ENCODE measurements at regions not wholly inside any gene's neighbourhood (a gene's known extent, or its start where the extent isn't known, plus 50 kb on each side); places are given as distances from the start of the nearest gene placed in this dataset.
"Not testable (repeated sequence)": the region's sequence is repeated elsewhere in the genome, so short reads cannot be mapped to it uniquely, and the experiment has no call there.

DNA sequence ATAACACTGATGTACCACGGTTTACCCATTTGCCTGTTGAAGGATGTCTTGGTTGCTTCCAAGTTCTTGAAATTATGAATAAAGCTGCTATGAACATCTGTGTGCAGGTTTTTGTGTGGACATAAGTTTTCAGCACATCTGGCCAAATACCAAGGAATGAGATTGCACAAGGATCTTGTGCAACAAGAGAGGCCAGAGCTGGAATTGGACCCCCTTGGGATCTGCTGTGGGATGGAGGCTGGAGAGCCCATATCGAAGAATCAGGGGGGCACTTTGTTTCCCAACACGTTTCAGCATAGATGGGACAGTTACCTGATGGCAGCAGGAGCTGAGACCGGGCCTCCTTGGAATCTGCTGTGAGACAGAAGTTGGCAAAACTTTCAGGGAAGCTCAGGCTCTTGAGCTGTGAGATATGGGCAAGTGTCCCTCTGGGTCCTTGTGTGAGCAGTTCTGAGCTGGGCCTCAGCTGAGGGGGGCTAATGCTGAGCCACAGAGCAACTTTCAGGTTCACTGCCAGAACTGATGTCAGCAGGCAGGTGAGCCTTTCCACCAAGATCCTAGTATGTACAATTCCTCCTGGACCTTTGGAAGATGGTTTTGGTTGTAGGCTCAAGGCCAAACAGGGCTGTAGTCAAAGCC lies 115.2 kb upstream of the RAB18 start:
- no peak for DNase-seq

DNA sequence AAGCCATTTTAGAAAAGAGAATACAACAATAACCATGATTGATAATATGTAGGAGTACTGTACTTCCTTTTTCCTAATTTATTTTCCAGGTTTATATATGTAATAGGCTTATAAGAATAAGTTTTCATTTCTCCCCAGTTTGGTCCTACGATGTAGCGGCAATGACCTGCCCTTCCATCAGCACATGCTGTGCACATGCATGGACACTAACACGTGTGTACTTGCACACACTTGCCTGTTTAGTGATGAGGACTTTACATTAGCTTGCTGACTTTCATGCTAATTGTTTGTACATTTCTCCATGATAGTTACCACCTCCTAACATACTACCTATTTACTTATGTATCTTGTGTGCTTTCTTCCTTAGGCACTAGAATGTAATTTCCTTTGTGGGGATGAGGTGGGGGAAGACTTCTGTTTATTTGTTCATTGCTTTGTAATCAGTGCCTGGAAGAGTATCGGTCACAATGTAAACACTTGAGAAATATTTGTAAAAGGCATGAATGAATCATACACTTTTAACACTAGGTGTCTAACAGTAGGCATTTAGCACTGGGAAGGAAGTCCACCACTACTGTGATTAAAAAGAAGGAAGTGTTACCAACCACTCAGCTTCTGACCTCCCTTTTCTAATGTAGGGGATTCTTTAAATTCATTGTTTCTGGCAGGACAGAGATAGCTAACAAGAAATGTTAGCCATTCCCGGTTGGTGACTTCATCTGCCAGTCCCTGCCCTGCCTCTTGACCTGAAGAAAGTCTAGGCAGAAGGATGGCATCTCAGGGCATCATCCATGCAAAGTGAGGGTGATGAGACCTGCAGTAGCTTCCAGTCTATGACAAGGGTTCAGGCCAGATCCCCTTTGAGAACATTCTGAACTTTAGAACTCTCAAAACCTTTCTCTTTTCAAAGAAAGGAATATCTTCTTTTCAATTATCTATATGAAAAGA lies 120.2 kb upstream of the RAB18 start:
- no peak for DNase-seq

DNA sequence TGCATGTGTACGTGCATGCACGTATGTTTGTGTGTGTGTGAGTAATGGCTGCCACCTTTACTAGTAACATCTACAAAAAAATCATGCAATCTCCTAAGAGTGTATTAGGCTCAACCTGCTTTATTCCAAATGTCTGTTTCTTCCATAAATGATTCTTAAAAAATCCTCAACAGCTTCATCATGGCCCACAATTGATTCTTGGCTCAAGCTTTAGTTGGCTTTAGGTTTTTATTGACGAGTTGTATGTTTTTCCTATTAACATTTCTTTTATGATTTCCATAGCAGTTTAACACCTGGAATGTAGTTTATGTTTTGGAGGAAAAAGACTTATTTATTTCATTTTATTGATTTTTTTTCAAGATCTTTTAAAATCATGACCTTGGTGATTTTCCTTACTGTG lies 121.9 kb upstream of the RAB18 start:
- no peak for DNase-seq

DNA sequence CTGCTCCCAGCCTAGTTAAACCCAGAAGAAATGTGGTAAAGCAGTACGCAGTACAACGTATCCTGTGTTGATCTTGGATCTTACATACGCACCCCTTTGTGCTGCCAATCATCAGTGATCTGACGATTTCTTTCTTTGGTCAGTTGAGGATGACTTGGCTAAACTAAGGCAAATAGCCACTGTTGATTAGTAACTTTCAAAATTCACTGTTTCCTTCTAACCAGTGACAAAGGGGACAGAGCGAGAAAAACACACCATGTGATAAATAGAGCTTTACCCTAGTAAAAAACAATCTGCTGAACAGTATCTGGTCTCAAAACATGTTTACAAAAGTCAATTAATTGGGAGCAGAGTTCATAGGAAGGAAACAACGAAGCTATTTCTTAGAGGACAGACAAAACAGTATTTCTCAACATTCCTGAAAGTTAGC lies 123.2 kb upstream of the RAB18 start:
- no peak for DNase-seq

DNA sequence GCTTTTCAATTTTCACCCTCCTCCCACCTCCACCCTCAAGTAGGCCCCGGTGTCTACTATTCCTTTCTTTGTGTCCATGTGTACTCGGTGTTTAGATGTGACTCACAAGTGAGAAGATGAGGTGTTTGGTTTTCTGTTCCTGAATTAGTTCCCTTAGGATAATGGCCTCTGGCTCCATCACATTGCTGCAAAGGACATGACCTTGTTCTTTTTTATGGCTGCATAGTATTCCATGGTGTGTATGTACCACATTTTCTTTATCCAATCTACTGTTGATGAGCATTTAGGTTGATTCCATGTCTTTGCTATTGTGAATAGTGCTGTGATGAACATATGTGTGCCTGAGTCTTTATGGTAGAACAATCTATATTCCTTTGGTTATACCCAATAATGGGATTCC lies 125.1 kb upstream of the RAB18 start:
- DNase-seq = not testable (repeated sequence)

DNA sequence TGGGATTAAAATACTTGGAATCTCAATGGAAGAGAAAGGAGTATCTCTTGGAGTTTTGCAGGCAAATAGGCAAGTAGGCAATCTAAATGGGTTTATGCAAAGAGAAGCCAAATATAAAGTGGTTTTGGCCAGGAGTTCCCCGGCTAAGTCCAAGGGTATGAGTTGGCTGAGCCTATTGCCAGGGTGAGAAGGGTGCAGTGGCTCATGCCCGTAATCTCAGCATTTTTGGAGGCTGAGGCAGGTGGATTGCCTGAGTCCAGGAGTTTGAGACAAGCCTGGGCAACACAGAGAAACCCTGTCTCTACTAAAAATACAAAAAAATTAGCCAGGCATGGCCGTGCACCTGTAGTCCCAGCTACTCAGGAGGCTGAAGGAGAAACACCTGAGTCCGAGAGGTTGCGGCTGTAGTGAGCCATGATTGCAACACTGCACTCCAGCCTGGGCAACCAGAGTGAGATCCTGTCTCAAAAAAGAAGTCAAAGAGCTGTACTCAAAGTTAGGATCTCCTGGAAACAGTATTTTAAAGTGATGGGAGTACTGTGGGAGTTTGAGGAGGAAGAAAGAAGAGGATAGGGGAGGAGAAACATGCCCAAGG lies 130.4 kb upstream of the RAB18 start:
- DNase-seq = no peak

DNA sequence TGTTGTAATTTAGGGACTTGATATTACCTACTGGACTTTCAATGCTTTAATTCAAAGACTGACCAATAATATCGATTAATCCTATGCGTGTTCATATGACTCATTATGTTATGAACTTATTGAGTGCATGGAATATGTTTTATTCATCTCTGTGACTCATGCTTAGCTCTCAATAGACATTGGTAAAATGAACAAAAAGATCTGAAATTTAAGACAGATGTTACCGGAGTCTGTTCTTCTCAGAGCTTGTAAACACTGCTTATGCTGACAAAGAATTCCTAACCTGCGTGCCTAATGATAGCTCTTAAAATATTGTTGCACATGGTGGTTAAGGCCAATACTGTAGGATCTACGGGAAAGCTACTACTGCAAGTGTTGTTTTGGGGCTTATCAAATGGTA lies 131.5 kb upstream of the ACBD5 start:
- DNase-seq = no peak

DNA sequence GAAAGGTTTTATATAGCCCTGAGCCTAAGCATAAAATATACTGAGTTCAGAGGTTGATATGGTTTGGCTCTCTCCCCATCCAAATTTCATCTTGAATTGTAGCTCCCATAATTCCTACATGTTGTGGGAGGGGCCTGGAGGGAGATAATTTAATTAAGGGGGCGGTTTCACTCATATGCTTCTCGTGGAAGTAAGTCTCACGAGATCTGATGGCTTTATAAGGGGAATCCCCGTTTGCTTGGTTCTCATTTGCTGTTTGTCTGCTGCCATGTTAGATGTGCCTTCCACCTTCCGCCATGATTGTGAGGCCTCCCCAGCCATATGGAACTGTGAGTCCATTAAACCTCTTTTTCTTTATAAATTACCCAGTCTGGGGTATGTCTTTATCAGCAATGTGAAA lies 130.8 kb upstream of the ACBD5 start:
- DNase-seq = not testable (repeated sequence)

DNA sequence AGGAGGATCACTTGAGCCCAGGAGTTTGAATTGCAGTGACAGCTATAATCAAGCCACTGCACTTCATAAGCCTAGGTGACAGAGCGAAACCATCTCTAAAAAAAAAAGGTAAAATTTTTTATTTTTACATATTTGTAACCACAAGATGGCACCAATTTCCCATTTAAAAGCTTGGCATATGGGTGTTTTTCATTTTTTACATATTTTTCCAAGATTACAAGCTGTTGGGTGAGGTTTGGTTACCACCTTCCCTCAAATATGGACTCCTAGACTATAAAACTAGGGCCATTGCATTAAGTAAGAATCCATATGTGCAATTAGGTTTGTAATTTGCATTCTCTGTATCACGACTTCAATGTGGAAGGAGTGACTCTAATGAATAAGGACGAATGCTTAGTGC lies 129.3 kb upstream of the ACBD5 start:
- DNase-seq = peak; percentile 13

DNA sequence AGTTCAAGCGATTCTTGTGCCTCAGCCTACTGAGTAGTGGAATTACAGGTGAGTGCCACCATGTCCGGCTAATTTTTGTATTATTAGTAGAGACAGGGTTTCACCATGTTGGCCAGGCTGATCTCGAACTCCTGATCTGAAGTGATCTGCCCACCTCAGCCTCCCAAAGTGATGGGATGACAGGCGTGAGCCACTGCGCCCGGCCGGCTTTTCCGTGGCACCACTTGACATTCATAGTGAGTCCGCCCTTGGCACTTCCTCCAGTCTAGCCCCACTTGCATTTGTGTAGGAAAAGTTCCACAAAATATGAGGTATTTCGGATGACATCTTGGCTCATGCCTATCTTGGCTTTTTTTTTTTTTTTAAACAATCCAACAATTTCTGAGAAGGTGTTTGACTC lies 128.1 kb upstream of the ACBD5 start:
- DNase-seq = no peak

DNA sequence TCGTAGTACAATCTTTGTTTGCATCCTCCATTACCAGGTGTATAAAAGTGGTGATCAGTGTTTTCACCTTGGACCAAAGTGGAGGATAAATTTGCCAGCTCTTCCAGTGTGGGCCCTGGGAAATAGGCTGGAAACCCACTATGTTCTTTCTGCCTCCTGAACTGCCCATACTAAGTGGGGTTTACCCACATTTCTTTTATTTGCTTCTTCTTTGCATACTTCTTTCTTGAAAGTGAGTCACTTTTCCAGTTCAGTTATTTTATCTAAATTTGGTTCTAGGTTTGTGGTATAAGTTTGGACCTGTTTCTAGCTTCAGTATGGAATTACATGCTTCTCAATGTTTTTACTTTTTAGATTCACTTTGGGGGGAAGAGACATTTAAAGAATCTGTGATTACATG lies 126.2 kb upstream of the ACBD5 start:
- DNase-seq = no peak

DNA sequence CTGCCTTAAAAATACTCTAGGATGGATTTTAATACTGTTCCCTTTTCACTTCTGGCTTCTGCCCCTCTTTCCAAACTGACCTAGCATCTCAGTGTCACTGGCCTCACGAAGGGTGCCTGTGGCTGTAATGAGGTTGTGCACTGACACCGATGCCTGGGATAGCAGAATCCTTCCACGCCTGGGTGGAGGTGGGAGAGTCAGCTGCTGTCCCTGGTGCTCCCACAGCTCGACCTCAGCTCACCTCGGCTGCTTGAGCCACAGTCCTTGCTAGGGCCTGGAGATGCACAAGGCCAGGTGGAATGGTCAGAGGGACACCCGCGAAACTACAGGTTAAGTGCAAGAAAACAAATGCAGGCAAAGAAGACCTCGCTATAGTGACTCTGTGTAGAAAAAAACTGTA lies 123.4 kb upstream of the ACBD5 start:
- no peak for DNase-seq

DNA sequence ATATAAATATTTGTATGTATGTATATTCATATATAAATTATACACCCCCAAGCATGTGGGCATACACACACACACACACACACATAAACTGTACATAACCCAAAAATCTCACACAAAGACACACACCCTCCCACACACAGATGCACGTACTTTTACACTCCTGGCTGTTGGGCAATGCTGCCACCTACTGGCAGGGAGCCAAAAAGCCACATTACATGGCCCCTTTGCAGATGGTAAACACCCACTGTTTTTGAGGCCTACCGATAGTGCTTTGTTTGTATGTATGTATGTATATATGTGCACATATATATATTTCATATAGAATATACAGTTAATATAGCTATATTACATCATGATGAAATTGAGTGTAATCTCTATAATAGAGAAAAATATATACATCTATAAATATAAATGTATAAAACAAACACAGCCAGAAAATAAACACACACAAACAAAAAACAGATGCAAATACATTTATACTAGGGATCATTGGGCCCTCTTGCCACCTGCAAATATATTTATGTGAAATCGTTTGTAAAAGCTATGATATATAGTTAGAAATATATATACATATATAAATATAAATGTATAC lies 120.1 kb upstream of the ACBD5 start:
- DNase-seq = peak; percentile 39

DNA sequence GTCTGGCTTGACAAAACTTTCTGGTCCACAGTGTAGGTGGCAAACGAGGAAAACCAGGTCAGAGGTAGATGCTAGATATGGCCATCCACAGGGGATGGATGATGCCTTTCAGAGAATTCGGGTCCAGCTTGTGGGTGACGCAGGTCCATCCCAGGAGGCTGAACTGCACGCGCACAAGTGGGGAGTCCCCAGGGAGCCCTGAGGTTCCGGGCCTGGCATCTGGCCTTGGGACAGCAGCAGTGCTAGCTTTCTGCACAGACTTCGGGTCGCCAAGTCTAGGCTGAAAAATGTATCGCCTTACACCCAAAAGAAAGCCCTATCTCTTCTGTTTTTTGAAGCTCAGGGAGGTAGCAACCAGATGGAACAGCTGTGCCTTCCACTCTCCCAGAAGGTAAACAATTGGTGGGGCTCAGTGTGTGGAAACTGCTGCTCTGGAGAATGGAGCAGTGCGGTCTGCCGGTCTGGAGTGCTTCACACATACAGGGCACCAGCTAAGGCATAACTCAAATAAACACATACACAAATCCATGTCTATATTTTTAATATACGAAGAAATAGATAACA lies 119.3 kb upstream of the ACBD5 start:
- peak; percentile 7 for DNase-seq

DNA sequence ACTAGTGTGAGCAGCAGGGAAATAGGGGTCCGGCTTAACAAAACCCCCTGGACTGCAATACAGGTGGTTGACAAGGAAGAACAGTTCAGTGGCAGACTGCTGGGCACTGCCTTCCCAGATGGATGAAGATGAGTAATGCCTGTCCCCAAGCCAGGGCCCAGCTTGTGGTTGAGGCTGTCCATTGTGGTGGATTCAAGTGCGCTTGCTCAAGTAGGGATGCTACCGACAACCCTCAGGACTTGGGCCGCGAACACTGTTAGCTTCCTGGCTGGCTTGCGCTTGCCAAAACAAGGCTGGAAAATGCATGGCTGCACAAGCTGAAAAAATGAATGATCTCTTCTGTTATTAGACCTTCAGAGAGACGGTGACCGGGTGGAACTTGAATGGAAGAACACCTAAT lies 116.1 kb upstream of the ACBD5 start:
- no peak for DNase-seq

DNA sequence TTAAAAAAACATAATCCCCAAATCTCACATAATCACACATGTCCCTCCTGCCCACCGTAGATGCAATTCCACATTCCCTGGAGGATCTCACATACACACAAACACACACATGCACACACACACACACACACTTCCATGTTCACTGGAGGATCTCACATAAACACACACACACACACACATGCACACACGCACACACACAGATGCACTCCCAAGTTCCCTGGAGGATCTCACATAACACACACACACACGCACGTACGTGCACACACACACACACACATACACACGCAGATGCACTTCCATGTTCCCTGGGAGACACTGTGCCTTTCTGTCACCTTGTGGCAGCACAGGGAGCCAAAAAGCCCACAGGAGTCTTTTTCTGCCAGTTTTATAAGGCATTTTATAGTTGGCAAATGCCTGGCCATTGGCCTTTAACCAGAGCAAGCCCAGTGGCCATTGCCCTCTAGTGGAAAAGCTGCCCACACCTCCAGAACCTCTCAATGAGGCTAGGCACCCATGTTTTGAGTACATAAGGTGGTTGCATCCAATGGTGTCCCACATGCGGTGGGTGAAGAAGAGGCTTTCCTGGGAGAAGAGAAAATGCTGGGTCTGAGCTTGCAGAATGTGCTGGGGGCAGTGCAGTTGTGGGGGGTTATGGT lies 115.4 kb upstream of the ACBD5 start:
- no peak for DNase-seq

DNA sequence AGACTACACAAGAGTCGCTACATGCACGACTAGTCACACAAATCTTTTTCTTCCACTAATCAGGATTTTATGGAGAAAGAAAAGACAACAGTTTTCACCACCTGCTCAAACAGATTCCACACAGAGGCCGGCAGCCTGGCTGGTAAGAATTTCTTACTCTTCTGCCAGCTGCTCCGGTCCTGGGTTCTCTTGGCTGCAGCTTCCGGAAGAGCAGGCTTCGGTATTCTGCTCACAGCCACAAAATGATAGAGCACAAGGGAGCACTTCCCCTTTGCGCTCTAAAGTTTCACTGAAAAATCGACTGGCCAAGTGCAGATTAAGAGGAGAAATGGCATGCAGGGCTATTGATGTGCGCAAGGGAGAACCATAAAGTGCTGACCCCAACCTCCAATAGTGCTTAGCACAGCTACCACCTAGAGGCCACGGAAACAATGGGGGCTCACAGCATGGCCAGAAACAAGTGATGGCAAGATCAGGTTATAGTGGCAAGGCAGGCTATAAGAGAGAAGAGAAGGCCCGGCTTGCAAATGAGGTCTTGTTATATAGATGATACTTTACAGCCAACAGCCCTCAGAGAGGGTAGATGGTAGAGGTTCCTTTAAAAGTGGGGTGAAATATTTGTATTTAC lies 114.2 kb upstream of the ACBD5 start:
- DNase-seq = peak; percentile 20

DNA sequence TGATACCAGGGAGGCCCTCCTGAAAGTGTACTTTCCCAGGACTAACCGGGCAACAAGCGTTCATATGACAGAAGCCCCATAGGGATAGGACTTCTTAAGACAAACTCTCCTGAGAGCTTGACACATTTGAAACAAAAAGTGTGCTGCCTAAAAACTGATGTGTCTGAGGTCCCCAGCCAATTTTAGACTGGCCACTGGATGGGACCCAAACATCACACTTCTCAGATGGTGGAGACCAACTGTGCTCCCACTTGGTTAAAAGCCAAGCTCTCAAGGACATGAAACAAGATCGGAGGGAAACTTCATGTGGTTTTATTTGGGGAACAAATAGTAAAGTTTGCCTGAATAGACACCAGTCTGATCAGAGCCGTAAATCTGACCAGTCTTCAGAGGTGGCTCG lies 113.5 kb upstream of the ACBD5 start:
- DNase-seq = not testable (repeated sequence)

DNA sequence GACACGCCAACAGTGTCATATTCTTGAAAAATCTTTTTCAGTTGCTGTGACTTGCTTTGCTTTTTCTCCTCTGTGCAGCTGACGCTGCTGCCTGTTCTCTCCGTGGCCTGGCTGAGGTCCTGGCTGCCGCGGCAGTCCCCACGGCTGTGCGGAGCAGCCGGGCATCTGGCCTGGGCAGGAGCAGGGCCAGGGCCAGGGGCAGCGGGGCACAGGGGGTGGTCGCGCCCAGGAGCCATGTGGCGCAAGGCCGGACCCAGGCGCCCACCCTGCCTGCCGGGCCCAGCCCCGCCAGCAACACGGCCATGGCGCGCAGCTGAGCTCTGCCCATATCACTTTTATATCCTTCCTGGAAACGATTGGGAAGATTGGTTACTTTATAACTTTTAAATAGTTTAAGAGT lies 109.4 kb upstream of the ACBD5 start:
- DNase-seq = no peak

DNA sequence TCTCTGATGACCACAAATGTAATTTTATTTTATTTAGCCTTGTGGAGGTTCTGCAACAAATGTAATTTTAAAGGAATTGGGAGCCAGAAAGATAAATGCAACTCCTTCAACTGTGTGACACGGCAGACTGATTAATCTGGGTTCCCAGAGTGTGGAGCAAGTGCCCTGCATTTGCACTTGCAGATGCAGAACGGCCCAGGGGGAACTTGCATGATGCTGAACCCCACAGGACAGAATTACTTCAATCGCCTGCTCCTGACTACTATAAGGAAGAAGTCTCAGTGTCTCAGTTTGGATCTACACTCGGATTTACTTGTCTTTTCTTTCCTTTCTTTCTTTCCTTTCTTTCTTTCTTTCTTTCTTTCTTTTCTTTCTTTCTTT lies 107.2 kb upstream of the ACBD5 start:
- not testable (repeated sequence) for DNase-seq

DNA sequence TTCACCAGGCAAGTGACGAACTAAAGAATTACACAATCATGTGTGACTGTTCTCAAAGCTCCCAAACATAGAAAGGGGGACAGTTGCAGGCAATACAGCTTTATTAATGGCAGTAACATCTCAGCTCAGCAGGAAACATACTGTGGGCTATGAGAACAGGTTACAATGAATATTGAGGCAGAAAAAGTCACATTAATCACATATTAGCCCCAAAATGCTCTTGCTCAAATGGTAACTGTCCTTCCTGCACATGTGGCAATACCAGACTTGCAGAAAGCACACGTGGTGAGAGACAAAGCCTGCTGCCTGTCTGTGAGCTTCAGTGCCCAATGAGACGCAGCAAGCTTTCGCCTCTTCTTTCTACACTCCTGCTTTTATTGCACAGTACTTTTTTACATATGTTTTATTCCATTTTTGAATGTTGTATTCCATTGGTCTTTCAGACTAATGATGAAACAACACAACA lies 104.9 kb upstream of the ACBD5 start:
- no peak for DNase-seq

Measured in NCI-H446 treated with DMSO at 0.1 percent for 48 hours (cell line).